Central memory CD8-positive, alpha-beta T cell (primary cell): ENCODE measurements at regions not wholly inside any gene's neighbourhood (a gene's known extent, or its start where the extent isn't known, plus 50 kb on each side); places are given as distances from the start of the nearest gene placed in this dataset.

Experiments used
- ATAC-seq: fragments of 150-1000 bp; cut with Tn5 transposase; replicated peaks from 2 replicates; pipeline ENCODE4 v1.10.0; 2022; ENCODE audit warnings: mild to moderate bottlenecking, moderate FRiP score, moderate number of reproducible peaks; ENCODE audit not compliant: poor library complexity, severe bottlenecking; ENCODE audit errors: extremely low read depth
- DNase-seq, 2 donors: peaks; one replicate each; pipeline ENCODE4 v3.0.0; 2021; ENCODE audit warnings: low spot score in 2 of 2
- H3K27ac Mint-ChIP-seq: one replicate; pipeline ENCODE4 v1.8.0; 2022; ENCODE audit warnings: low read depth, mild to moderate bottlenecking, moderate library complexity, mixed read lengths
- H3K27me3 Mint-ChIP-seq: one replicate; pipeline ENCODE4 v1.8.0; 2022; ENCODE audit warnings: mixed read lengths
- H3K36me3 Mint-ChIP-seq: one replicate; pipeline ENCODE4 v1.8.0; 2022; ENCODE audit warnings: mild to moderate bottlenecking, moderate library complexity, mixed read lengths; ENCODE audit not compliant: insufficient read depth
- H3K4me1 Mint-ChIP-seq: one replicate; pipeline ENCODE4 v1.8.0; 2022; ENCODE audit warnings: mixed read lengths
- H3K4me3 Mint-ChIP-seq: one replicate; pipeline ENCODE4 v1.8.0; 2022; ENCODE audit warnings: mild to moderate bottlenecking, moderate library complexity, mixed read lengths
- H3K9me3 Mint-ChIP-seq: one replicate; pipeline ENCODE4 v1.8.0; 2022; ENCODE audit warnings: mixed read lengths

GRCh38 chr4:121454251-121454979 lies 73.6 kb upstream of the QRFPR start:
- H3K4me1 Mint-ChIP-seq: no peaks in the 10 kb centered on the region
- H3K4me3 Mint-ChIP-seq: no peak overlapping the region
- H3K9me3 Mint-ChIP-seq: no peaks in the 10 kb centered on the region
- no peaks in the 10 kb centered on the region for H3K36me3 Mint-ChIP-seq
- H3K27ac Mint-ChIP-seq: no peak overlapping the region
- ATAC-seq (no peak), DNase-seq (no peak)
- peaks cover 70% of the 10 kb centered on the region for H3K27me3 Mint-ChIP-seq

- H3K27me3 Mint-ChIP-seq: peaks cover 52% of the 10 kb centered on the region
Observed at GRCh38 chr4:121451310-121451709, 70.5 kb upstream of the QRFPR start.

GRCh38 chr4:121449416-121449815 lies 68.6 kb upstream of the QRFPR start:
- Mint-ChIP-seq H3K4me3 (no peak overlapping the region), H3K36me3 (no peaks in the 10 kb centered on the region), H3K9me3 (no peaks in the 10 kb centered on the region), H3K27ac (no peak overlapping the region), H3K27me3 (peaks cover 44% of the 10 kb centered on the region), H3K4me1 (no peaks in the 10 kb centered on the region)
- DNase-seq: no peak
- no peak for ATAC-seq

More at GRCh38 chr4:121451310-121451709, 70.5 kb upstream of the QRFPR start:
- no peaks in the 10 kb centered on the region for H3K36me3 Mint-ChIP-seq
- DNase-seq (no peak), ATAC-seq (no peak)
- H3K27ac Mint-ChIP-seq: no peak overlapping the region
- H3K4me1 Mint-ChIP-seq: no peaks in the 10 kb centered on the region
- no peaks in the 10 kb centered on the region for H3K9me3 Mint-ChIP-seq
- H3K4me3 Mint-ChIP-seq: no peak overlapping the region

DNA sequence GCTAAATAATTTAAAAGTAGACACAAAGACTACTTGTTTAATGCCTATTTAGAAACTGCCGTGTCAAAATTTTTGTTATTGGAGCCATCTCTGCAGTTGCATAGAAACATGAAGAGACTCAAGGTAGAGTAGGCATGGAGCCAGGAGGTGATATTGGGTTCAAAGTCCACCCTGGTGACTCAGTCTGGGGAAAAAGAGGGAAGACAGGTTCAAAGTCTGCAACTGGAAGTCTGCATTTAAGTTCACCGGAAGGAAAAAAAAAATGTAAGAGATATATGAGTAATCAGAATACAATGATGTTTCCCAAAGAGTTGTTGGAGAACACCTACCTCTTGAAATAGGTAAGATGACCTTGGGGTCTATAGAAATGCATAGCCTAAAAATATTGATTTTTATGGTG lies 67.4 kb upstream of the QRFPR start:
- DNase-seq: no peak
- no peak for ATAC-seq
- peaks cover 44% of the 10 kb centered on the region for H3K27me3 Mint-ChIP-seq
- no peaks in the 10 kb centered on the region for H3K36me3 Mint-ChIP-seq
- no peaks in the 10 kb centered on the region for H3K9me3 Mint-ChIP-seq
- H3K4me3 Mint-ChIP-seq: no peak overlapping the region
- H3K4me1 Mint-ChIP-seq: no peaks in the 10 kb centered on the region
- H3K27ac Mint-ChIP-seq: no peak overlapping the region

GRCh38 chr4:121439669-121440068 lies 58.9 kb upstream of the QRFPR start:
- H3K36me3 Mint-ChIP-seq: peaks cover 2% of the 10 kb centered on the region
- H3K9me3 Mint-ChIP-seq: peaks cover 14% of the 10 kb centered on the region
- DNase-seq (no peak), ATAC-seq (no peak)
- no peak overlapping the region for H3K4me3 Mint-ChIP-seq
- H3K27me3 Mint-ChIP-seq: peaks cover 74% of the 10 kb centered on the region
- H3K4me1 Mint-ChIP-seq: no peaks in the 10 kb centered on the region
- no peak overlapping the region for H3K27ac Mint-ChIP-seq
